ENCODE measurements at regions not wholly inside any gene's neighbourhood (a gene's known extent, or its start where the extent isn't known, plus 50 kb on each side); places are given as distances from the start of the nearest gene placed in this dataset.

- TF ChIP-seq, protein P1, sequence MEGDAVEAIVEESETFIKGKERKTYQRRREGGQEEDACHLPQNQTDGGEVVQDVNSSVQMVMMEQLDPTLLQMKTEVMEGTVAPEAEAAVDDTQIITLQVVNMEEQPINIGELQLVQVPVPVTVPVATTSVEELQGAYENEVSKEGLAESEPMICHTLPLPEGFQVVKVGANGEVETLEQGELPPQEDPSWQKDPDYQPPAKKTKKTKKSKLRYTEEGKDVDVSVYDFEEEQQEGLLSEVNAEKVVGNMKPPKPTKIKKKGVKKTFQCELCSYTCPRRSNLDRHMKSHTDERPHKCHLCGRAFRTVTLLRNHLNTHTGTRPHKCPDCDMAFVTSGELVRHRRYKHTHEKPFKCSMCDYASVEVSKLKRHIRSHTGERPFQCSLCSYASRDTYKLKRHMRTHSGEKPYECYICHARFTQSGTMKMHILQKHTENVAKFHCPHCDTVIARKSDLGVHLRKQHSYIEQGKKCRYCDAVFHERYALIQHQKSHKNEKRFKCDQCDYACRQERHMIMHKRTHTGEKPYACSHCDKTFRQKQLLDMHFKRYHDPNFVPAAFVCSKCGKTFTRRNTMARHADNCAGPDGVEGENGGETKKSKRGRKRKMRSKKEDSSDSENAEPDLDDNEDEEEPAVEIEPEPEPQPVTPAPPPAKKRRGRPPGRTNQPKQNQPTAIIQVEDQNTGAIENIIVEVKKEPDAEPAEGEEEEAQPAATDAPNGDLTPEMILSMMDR (IDR thresholded peaks at IDR 0.05; ENCODE audit: extremely low read depth in 1 of 2, insufficient read depth in 1 of 2, low read depth in 1 of 2, low read length in 2 of 2), result no peak
- no peak for TF ChIP-seq EZH2 (IDR thresholded peaks at IDR 0.05; ENCODE audit: borderline replicate concordance, low read depth, low read length, severe bottlenecking)
- TF ChIP-seq, protein P2, sequence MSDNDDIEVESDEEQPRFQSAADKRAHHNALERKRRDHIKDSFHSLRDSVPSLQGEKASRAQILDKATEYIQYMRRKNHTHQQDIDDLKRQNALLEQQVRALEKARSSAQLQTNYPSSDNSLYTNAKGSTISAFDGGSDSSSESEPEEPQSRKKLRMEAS (IDR thresholded peaks at IDR 0.05; ENCODE audit: insufficient read depth, insufficient read length), result no peak
Observed at GRCh38 chr12:43114316-43114715, 437.7 kb downstream of the ADAMTS20 start.

All from endothelial cell of umbilical vein (primary cell).